NCI-H460 (cell line): ENCODE measurements at regions not wholly inside any gene's neighbourhood (a gene's known extent, or its start where the extent isn't known, plus 50 kb on each side); places are given as distances from the start of the nearest gene placed in this dataset.

ENCODE experiments used
- DNase-seq: peaks from one replicate; pipeline ENCODE4 v3.0.0-alpha.2; 2016; ENCODE audit warnings: low read depth; ENCODE audit errors: extremely low read depth

- no peak for DNase-seq
Measured at GRCh38 chr13:109604894-109605293, 181.5 kb downstream of the IRS2 start.

- no peak for DNase-seq
Measured at GRCh38 chr13:109602356-109602755, 184.0 kb downstream of the IRS2 start.

- DNase-seq, result no peak
Measured at GRCh38 chr13:109599901-109600657, 186.3 kb downstream of the IRS2 start.

GRCh38 chr13:109595471-109595870, 190.9 kb downstream of the IRS2 start:
- DNase-seq, result no peak

- DNase-seq, result no peak
Measured at GRCh38 chr13:109593230-109593629, 193.2 kb downstream of the IRS2 start.

GRCh38 chr13:109592770-109593169, 193.6 kb downstream of the IRS2 start:
- DNase-seq, result no peak

GRCh38 chr13:109587689-109588088, 198.7 kb downstream of the IRS2 start:
- DNase-seq, result no peak

- peak; percentile 75 for DNase-seq
Measured at GRCh38 chr13:109586509-109587346, 199.7 kb downstream of the IRS2 start.

GRCh38 chr13:109584844-109585361, 201.5 kb downstream of the IRS2 start:
- DNase-seq, result no peak

- DNase-seq, result no peak
Measured at GRCh38 chr13:109577191-109577700, 209.1 kb downstream of the IRS2 start.

GRCh38 chr13:109576331-109576813, 210.0 kb downstream of the IRS2 start:
- peak; percentile 97 for DNase-seq

GRCh38 chr13:109575821-109576220, 210.6 kb downstream of the IRS2 start:
- DNase-seq, result peak; percentile 84

GRCh38 chr13:109572389-109572788, 214.0 kb downstream of the IRS2 start:
- DNase-seq, result no peak

- no peak for DNase-seq
Measured at GRCh38 chr13:109569958-109570711, 216.2 kb downstream of the IRS2 start.

- DNase-seq, result no peak
Measured at GRCh38 chr13:109568339-109568818, 218.0 kb downstream of the IRS2 start.

- no peak for DNase-seq
Measured at GRCh38 chr13:109567315-109567714, 219.1 kb downstream of the IRS2 start.

GRCh38 chr13:109565877-109566276, 220.5 kb downstream of the IRS2 start:
- no peak for DNase-seq

- DNase-seq, result peak; percentile 30
Measured at GRCh38 chr13:109548374-109548773, 238.0 kb downstream of the IRS2 start.

- no peak for DNase-seq
Measured at GRCh38 chr13:109547942-109548341, 238.4 kb downstream of the IRS2 start.

- no peak for DNase-seq
Measured at GRCh38 chr13:109545931-109546330, 240.5 kb downstream of the IRS2 start.
